ENCODE measurements at regions not wholly inside any gene's neighbourhood (a gene's known extent, or its start where the extent isn't known, plus 50 kb on each side); places are given as distances from the start of the nearest gene placed in this dataset.
"Not testable (repeated sequence)": the region's sequence is repeated elsewhere in the genome, so short reads cannot be mapped to it uniquely, and the experiment has no call there.

DNA sequence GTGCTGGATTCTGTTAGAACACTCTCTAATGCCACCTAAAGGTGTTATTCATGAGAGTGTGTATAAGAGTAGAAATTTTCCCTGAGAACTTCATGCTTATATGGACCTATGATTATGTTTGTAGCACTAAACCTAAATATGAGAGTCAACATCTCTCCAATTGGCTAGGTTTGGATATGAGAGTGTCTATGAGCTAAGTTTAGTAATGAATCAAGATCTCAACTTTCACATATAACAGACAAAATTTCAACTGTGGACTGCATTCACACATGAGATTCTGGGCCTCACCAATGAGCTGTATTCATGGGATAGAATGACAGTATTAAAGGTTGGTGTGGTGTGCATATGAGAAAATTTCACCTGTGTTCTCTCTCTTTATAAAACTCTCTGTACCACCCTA lies 242.6 kb downstream of the RPS4Y2 start:
- H3K27ac Mint-ChIP-seq: no peak overlapping the region
- no peak for ATAC-seq (replicated peaks)

DNA sequence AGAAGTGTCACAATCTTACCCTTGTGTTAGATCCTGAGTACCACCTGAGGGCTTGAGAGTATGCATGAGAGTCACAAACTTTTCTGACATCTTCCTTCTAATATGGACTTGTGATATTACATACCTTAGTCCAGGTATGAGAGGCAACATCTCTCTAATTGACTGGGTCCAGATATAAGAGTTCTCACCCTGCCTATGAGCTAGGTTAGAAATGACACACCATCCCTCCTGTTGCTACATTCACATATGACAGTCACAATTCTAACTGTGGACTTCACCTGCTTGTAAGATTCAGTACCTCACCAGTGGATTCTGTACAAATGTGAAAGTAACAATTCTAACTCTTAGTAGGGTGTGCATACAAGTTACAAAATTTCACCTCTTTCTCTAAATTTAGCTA lies 245.2 kb downstream of the RPS4Y2 start:
- no peaks in the 10 kb centered on the region for H3K36me3 Mint-ChIP-seq (ENCODE audit: insufficient read depth)
- no peak for ATAC-seq (replicated peaks)
- H3K27me3 Mint-ChIP-seq: no peaks in the 10 kb centered on the region
- H3K4me1 Mint-ChIP-seq (ENCODE audit: low read depth in 2 of 2): no peaks in the 10 kb centered on the region
- no peak overlapping the region for H3K4me3 Mint-ChIP-seq
- no peak for DNase-seq
- no peaks in the 10 kb centered on the region for H3K9me3 Mint-ChIP-seq
- no peak overlapping the region for H3K27ac Mint-ChIP-seq

More for the DNA sequence above, 242.6 kb downstream of the RPS4Y2 start:
- DNase-seq: no peak
- Mint-ChIP-seq H3K4me3 (no peak overlapping the region), H3K9me3 (no peaks in the 10 kb centered on the region), H3K36me3 (ENCODE audit: insufficient read depth) (no peaks in the 10 kb centered on the region), H3K4me1 (ENCODE audit: low read depth in 2 of 2) (no peaks in the 10 kb centered on the region), H3K27me3 (no peaks in the 10 kb centered on the region)

DNA sequence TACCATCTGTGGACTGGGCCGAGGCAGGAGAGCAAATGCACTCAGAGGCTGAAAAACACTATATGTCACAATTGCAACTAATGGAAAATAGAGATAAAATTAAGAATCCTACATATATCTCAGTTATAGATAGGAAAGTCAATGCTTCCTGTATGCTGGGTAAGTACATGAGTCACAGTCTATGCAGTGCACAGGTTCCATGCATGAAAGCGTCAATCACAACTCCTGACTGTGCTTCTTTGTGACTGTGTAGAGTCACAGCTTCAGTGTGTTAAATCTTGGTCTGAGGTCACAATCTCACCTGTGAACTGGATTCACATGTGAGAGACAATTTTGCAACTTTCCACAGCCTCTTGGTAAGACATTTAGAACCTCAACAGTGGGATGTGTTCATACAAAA lies 247.2 kb downstream of the RPS4Y2 start:
- ATAC-seq (replicated peaks) (no peak), DNase-seq (no peak)

DNA sequence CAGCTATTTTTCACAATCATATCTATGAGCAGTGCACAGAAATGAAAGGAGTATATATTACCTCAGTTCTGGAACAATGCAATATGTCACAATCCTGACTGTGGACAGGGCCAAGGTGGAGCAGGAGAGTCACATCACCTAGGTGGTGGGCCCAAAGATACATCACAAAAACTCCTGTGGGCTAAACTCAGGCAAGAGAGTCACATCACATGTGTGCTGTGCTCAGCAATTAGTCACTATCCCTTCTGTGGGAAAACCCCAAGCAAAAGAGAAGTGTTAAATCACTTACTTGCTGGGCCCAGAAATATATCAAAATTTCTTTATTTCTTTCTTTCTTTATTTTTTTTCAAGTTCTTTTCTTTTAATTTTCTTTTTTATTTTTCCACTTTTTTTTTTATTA lies 249.6 kb downstream of the RPS4Y2 start:
- ATAC-seq (replicated peaks) (no peak), DNase-seq (no peak)
- no peak overlapping the region for H3K4me3 Mint-ChIP-seq
- no peaks in the 10 kb centered on the region for H3K4me1 Mint-ChIP-seq (ENCODE audit: low read depth in 2 of 2)
- H3K27ac Mint-ChIP-seq: no peak overlapping the region
- H3K27me3 Mint-ChIP-seq: no peaks in the 10 kb centered on the region
- H3K9me3 Mint-ChIP-seq: no peaks in the 10 kb centered on the region
- peaks cover 3% of the 10 kb centered on the region for H3K36me3 Mint-ChIP-seq (ENCODE audit: insufficient read depth)

More for the DNA sequence above, 247.2 kb downstream of the RPS4Y2 start:
- Mint-ChIP-seq H3K4me3 (no peak overlapping the region), H3K4me1 (ENCODE audit: low read depth in 2 of 2) (no peaks in the 10 kb centered on the region), H3K27ac (no peak overlapping the region), H3K27me3 (no peaks in the 10 kb centered on the region), H3K9me3 (no peaks in the 10 kb centered on the region), H3K36me3 (ENCODE audit: insufficient read depth) (peaks cover 3% of the 10 kb centered on the region)

DNA sequence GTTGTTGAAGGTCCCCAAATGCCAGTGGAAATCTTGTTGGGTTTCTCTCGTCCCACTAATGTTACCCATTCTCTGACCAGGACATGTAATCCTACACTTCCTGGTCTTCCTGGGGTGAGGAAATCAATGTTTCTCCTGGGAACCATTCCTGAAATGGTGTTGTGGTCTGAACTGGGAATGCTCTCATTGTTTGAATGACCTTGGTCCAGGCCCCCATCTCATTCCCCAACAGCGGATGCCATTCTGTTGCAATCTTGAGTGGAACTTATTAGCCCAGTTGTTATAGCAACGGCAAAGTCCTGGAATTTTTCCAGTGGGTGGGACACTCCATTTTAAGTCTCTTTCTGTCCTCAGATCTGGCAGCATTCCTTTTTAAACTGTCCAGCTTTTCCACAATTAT lies 265.9 kb downstream of the RPS4Y2 start:
- H3K36me3 Mint-ChIP-seq (ENCODE audit: insufficient read depth): no peaks in the 10 kb centered on the region
- H3K4me1 Mint-ChIP-seq (ENCODE audit: low read depth in 2 of 2): peaks cover 12 to 39% of the 10 kb centered on the region in 2 donors
- peak overlapping the region in 1 of 2 donors; percentile 80 for H3K27ac Mint-ChIP-seq
- peak overlapping the region in 1 of 2 donors; percentile 23 for H3K4me3 Mint-ChIP-seq
- no peak for DNase-seq
- ATAC-seq (replicated peaks): no peak
- H3K27me3 Mint-ChIP-seq: no peaks in the 10 kb centered on the region
- no peaks in the 10 kb centered on the region for H3K9me3 Mint-ChIP-seq

DNA sequence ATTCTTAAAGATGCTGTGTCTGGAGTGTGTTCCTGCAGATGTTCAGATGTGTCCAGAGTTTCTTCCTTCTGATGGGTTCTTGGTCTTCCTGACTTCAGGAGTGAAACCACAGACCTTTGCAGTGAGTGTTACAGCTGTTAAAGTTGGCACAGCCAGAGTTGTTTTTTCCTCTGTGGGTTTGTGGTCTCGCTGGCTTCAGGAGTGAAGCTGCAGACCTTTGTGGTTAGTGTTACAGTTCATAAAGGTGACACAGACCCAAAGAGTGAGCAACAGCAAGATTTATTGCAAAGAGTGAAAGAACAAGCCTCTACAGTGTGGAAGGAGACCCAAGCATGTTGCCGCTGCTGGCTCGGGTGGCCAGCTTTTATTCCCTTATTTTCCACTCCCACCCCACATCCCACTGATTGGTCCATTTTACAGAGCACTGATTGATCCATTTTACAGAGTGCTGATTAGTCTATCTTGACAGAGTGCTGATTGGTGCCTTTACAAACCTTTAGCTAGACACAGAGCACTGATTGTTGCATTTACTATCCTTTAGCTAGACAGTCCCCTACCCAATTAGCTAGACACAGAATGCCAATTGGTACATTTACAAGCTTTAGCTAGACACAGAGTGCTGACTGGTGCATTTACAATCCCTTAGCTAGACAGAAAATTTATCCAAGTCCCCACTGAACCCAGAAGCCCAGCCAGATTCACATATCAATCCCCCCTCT lies 266.6 kb downstream of the RPS4Y2 start:
- Mint-ChIP-seq H3K36me3 (ENCODE audit: insufficient read depth) (no peaks in the 10 kb centered on the region), H3K27ac (peak overlapping the region in 1 of 2 donors; percentile 80), H3K4me3 (peak overlapping the region; percentile 23 to 44), H3K27me3 (no peaks in the 10 kb centered on the region), H3K4me1 (ENCODE audit: low read depth in 2 of 2) (peaks cover 12 to 39% of the 10 kb centered on the region in 2 donors), H3K9me3 (no peaks in the 10 kb centered on the region)
- ATAC-seq (replicated peaks) (peak; percentile 29), DNase-seq (no peak)

DNA sequence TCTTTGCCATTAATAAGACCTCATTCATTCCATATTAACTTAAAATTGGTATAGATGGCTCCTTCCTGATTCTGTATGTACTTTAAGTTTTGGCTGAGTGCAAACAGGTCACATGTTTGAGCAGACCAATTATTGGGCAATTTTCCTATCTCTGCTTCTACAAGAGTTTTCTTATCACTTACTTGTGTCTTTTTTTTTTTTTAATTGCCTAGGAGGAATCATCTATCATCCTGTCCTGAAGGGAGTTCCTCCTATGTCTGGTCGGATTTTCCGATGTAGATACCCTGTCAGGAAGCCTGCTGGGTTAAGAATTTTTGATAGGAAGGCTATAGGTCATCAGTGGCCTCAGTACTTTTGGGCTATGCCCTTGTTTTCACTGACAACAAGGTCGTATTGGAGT lies 268.0 kb downstream of the RPS4Y2 start:
- Mint-ChIP-seq H3K27ac (peak overlapping the region in 1 of 2 donors; percentile 80), H3K4me1 (ENCODE audit: low read depth in 2 of 2) (peaks cover 12 to 42% of the 10 kb centered on the region in 2 donors), H3K4me3 (peak overlapping the region in 1 of 2 donors; percentile 2), H3K27me3 (no peaks in the 10 kb centered on the region), H3K36me3 (ENCODE audit: insufficient read depth) (no peaks in the 10 kb centered on the region), H3K9me3 (no peaks in the 10 kb centered on the region)
- DNase-seq: no peak
- no peak for ATAC-seq (replicated peaks)

DNA sequence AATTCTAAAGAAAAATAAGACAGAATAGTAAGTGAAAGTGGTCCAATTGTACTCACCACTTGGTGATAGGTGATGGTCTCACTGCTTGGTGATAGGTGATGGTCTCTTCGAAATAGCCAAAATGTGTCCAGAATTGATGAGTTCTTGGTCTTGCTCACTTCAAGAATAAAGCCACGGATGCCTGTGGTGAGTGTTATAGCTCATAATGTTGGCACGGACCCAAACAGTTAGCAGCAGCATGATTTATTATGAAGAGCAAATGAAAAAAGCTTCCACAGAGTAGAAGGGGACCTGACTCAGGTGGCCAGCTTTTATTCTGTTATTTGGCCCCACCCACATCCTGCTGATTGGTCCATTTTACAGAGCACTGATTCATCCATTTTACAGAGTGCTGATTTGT lies 272.6 kb downstream of the RPS4Y2 start:
- Mint-ChIP-seq H3K4me1 (ENCODE audit: low read depth in 2 of 2) (peaks cover 5 to 27% of the 10 kb centered on the region in 2 donors), H3K9me3 (no peaks in the 10 kb centered on the region), H3K4me3 (no peak overlapping the region), H3K27ac (no peak overlapping the region), H3K36me3 (ENCODE audit: insufficient read depth) (no peaks in the 10 kb centered on the region), H3K27me3 (no peaks in the 10 kb centered on the region)
- no peak for ATAC-seq (replicated peaks)
- DNase-seq: no peak

DNA sequence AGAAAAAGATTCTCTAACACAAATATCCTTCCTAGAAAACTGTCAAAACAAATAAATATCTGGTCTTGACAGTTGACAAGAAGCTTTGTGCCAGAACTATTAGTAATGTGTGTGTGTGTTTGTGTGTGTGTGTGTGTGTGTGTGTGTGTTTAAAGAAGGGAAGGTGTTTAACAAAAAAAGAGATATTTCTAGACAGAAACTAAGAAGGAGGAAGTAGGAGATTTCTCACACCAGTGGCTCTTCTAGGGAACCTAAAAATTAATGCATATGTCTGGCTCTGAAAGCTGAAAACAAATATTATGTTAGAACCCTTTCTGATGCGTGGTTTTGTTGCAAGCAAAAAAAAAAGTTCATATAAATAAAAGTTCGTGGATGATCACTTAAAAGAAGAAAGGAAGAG lies 277.5 kb downstream of the RPS4Y2 start:
- H3K27ac Mint-ChIP-seq: peak overlapping the region in 1 of 2 donors; percentile 65
- H3K4me3 Mint-ChIP-seq: no peak overlapping the region
- no peaks in the 10 kb centered on the region for H3K27me3 Mint-ChIP-seq

DNA sequence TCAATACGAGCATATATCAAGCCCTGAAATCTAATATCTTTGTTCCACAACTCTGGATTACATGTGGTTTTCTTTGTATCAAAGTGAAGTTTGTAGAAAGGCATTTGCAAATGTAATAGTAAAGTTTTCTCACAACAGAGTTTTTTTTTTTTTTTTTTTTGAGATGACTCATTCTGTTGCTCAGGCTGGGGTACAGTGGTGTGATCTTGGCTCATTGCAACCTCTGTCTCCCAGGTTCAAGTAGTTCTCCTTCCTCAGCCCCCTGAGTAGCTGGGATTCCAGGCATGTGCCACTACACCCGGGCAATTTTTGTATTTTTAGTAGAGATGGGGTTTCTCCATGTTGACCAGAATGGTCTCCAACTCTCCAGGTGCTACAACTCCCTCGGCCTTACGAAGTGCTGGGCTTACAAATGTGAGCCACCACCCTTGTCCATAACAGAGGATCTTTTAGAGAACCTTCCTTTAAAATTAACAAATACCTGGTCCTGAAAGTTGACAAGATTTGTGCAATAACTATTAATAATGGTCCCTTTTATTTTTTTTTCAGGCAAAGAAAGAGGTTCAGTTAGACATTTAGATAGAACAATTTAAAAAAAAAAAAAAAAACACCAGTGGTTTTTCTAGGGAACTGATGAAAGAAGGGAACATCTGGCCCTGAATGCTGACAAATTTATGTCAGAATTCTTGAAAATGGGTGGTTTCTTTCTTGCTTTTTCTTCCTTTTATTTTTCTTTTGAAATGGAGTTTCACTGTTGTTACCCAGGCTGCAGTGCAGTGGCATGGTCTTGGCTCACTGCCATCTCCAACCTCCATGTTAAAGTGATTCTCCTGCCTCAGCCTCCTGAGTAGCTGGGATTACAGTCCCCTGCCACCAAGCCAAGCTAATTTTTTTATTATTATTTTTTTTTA lies 278.5 kb downstream of the RPS4Y2 start:
- DNase-seq (no peak), ATAC-seq (replicated peaks) (no peak)
- H3K27ac Mint-ChIP-seq: peak overlapping the region in 1 of 2 donors; percentile 65
- no peaks in the 10 kb centered on the region for H3K36me3 Mint-ChIP-seq (ENCODE audit: insufficient read depth)
- H3K9me3 Mint-ChIP-seq: no peaks in the 10 kb centered on the region
- H3K4me1 Mint-ChIP-seq (ENCODE audit: low read depth in 2 of 2): peaks cover 0 to 11% of the 10 kb centered on the region in 2 donors
- no peak overlapping the region for H3K4me3 Mint-ChIP-seq
- H3K27me3 Mint-ChIP-seq: no peaks in the 10 kb centered on the region

More for the DNA sequence above, 277.5 kb downstream of the RPS4Y2 start:
- Mint-ChIP-seq H3K9me3 (no peaks in the 10 kb centered on the region), H3K4me1 (ENCODE audit: low read depth in 2 of 2) (peaks cover 0 to 11% of the 10 kb centered on the region in 2 donors), H3K36me3 (ENCODE audit: insufficient read depth) (no peaks in the 10 kb centered on the region)
- ATAC-seq (replicated peaks) (no peak), DNase-seq (no peak)

DNA sequence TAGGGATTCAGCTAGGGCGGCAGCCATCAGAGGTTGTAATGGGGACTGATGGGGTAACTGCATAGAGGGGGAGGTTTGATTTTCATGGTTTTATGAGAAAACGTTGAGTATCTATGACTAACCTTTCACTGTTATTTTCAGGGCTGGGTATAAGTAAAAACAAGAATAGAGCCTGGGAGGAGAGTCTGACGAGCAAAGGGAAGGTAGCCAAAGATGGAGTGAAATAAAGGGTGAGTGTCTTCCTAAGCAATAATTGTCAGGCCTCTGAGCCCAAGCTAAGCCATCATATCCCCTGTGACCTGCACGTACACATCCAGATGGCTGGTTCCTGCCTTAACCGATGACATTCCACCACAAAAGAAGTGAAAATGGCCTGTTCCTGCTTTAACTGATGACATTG lies 281.5 kb downstream of the RPS4Y2 start:
- not testable (repeated sequence) for H3K4me3 Mint-ChIP-seq; ATAC-seq (replicated peaks)

DNA sequence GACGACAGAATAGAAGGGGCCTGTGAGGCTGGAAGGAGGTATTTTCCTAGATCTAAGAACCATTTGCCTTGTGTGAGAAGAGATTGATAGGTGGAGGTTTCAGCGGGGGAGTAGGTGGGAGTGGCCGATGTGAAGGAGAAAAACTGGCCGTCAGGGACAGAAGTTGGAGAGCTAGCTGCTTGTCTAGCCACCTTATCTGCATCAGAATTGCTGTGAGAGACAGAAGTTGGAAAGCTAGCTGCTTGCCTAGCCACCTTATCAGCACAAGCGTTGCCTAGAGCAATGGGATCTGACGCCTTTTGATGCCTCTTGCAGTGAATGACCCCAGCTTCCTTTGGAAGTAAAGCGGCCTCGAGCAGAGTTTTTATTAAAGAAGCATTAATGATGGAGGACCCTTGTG lies 283.9 kb downstream of the RPS4Y2 start:
- Mint-ChIP-seq H3K27ac (no peak overlapping the region), H3K9me3 (no peaks in the 10 kb centered on the region), H3K4me1 (ENCODE audit: low read depth in 2 of 2) (no peaks in the 10 kb centered on the region), H3K27me3 (no peaks in the 10 kb centered on the region), H3K36me3 (ENCODE audit: insufficient read depth) (peaks cover 4% of the 10 kb centered on the region), H3K4me3 (no peak overlapping the region)
- DNase-seq (no peak), ATAC-seq (replicated peaks) (no peak)

More for the DNA sequence above, 281.5 kb downstream of the RPS4Y2 start:
- H3K27me3 Mint-ChIP-seq; H3K36me3 Mint-ChIP-seq (ENCODE audit: insufficient read depth); DNase-seq; H3K27ac Mint-ChIP-seq; H3K9me3 Mint-ChIP-seq: not testable (repeated sequence)
- H3K4me1 Mint-ChIP-seq (ENCODE audit: low read depth in 2 of 2): peaks cover 0 to 11% of the 10 kb centered on the region in 2 donors

DNA sequence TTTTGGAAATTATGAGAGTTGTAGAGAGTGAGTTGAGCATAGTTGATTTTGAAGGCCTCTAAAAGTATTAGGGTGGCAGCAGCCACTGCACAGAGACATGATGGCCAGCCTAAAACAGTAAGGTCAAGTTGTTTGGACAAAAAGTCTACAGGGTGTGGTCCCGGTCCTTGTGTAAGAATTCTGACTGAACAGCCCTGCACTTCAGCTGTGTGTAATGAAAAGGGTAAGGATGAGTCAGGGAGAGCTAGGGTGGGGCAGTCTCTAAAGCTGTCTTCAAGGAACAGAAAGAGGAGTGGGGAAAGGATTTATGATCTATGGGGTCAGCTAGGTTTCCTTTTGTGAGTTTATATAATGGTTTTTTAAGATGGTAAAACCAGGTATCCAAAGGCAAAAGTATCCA lies 284.8 kb downstream of the RPS4Y2 start:
- not testable (repeated sequence) for H3K4me3 Mint-ChIP-seq; ATAC-seq (replicated peaks); H3K4me1 Mint-ChIP-seq (ENCODE audit: low read depth in 2 of 2); H3K27ac Mint-ChIP-seq; H3K36me3 Mint-ChIP-seq (ENCODE audit: insufficient read depth); H3K9me3 Mint-ChIP-seq; H3K27me3 Mint-ChIP-seq; DNase-seq

DNA sequence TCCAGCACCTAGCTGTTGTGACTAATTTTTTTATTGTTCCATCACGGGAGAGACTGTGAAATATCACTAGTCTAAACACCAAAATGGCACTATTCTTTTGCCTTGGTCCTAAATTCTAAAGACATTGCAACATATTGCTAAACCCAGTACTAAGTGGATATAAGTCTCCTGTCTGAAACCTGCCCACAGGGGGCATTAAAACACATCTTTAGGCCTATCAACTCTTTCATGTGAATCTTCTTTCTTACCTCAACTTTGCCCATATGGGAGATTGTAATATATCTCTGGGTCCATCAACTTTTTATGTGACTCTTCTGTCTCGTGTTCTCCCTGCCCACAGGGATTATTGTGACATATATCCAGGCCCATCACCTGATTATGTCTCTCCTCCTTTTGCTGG lies 317.2 kb downstream of the RPS4Y2 start:
- no peak for ATAC-seq (replicated peaks)
- no peaks in the 10 kb centered on the region for H3K9me3 Mint-ChIP-seq
- H3K4me3 Mint-ChIP-seq: no peak overlapping the region
- peak in 1 of 3 experiments; percentile 5 for DNase-seq
- no peaks in the 10 kb centered on the region for H3K36me3 Mint-ChIP-seq (ENCODE audit: insufficient read depth)
- H3K4me1 Mint-ChIP-seq (ENCODE audit: low read depth in 2 of 2): no peaks in the 10 kb centered on the region
- H3K27ac Mint-ChIP-seq: no peak overlapping the region
- no peaks in the 10 kb centered on the region for H3K27me3 Mint-ChIP-seq
